Smooth muscle cell (in vitro differentiated cells): ENCODE measurements at regions not wholly inside any gene's neighbourhood (a gene's known extent, or its start where the extent isn't known, plus 50 kb on each side); places are given as distances from the start of the nearest gene placed in this dataset.

Source experiments
- DNase-seq: peaks from one replicate; lab custom pipeline; 2025; ENCODE audit not compliant: unreplicated experiment; lab: John Stamatoyannopoulos, UW
- H2AFZ ChIP-seq: fragments of 200-600 bp; sonication (generic); 2 replicates; pipeline ENCODE4 v1.6.0; 2016; ENCODE audit warnings: antibody characterized with exemption, low read depth, mild to moderate bottlenecking
- H3F3A ChIP-seq: fragments of 200-600 bp; sonication (generic); 2 replicates; pipeline ENCODE4 v1.6.0; 2017; ENCODE audit warnings: antibody characterized with exemption, low read depth
- H3K27ac ChIP-seq: fragments of 200-600 bp; sonication (generic); 2 replicates; pipeline ENCODE4 v1.5.1; 2016; ENCODE audit warnings: low read depth, mild to moderate bottlenecking
- H3K27me3 ChIP-seq: fragments of 200-600 bp; sonication (generic); 2 replicates; pipeline ENCODE4 v1.6.1; 2016; ENCODE audit warnings: low read depth, mild to moderate bottlenecking
- H3K36me3 ChIP-seq: fragments of 200-600 bp; sonication (generic); 2 replicates; pipeline ENCODE4 v1.5.1; 2016; ENCODE audit warnings: low read depth
- H3K4me1 ChIP-seq: fragments of 200-600 bp; sonication (generic); 2 replicates; pipeline ENCODE4 v1.5.1; 2016; ENCODE audit warnings: low read depth
- H3K4me2 ChIP-seq: fragments of 200-600 bp; sonication (generic); 2 replicates; pipeline ENCODE4 v1.6.0; 2016; ENCODE audit warnings: mild to moderate bottlenecking
- H3K4me3 ChIP-seq: fragments of 200-600 bp; sonication (generic); 2 replicates; pipeline ENCODE4 v1.5.1; 2016; ENCODE audit warnings: mild to moderate bottlenecking
- H3K79me2 ChIP-seq: fragments of 200-600 bp; sonication (generic); 2 replicates; pipeline ENCODE4 v1.6.0; 2016; ENCODE audit warnings: low read depth, mild to moderate bottlenecking
- H3K9ac ChIP-seq: fragments of 200-600 bp; sonication (generic); 2 replicates; pipeline ENCODE4 v1.6.0; 2016; ENCODE audit warnings: low read depth
- H3K9me3 ChIP-seq: fragments of 200-600 bp; sonication (generic); replicated peaks from 2 replicates; pipeline ENCODE4 v1.5.1; 2016; ENCODE audit warnings: low read depth
- H4K20me1 ChIP-seq: fragments of 200-600 bp; sonication (generic); 2 replicates; pipeline ENCODE4 v1.6.0; 2016; ENCODE audit warnings: low read depth
- WGBS: methylation state at CpG from one replicate; pipeline ENCODE4 v1.1.7; 2016; ENCODE audit warnings: low lambda C conversion rate; 5-methylcytosine and 5-hydroxymethylcytosine counted together
- TF ChIP-seq, protein P1 (sequence below): fragments of 200-600 bp; sonication (generic); IDR thresholded peaks from 2 replicates; pipeline ENCODE4 v1.5.1; 2017; ENCODE audit warnings: borderline replicate concordance, mild to moderate bottlenecking, antibody characterized with exemption; ENCODE audit not compliant: insufficient read depth, poor library complexity, severe bottlenecking

DNA sequence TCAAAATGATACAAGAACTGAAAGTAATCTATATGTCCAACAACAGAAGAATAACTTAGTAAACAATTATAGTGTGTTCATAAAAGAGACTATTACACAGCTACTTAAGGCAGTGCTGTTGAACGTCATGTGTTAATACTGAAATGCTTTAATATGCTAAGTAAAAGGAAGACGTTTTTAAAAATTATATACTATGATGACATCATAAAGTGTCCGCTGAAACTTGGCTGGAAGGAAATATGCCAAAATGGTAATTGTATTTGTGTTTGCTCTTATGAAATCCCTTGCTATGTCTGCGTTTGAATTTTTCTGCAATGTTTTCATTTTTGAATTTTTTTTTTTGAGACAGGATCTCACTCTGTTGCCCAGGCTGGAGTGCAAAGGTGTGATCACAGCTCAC is 679.3 kb downstream of the DHX35 start:
- no peaks in the 10 kb centered on the region for H3K36me3 ChIP-seq
- no peak for DNase-seq
- no peaks in the 10 kb centered on the region for H3K79me2 ChIP-seq
- no peaks in the 10 kb centered on the region for H3K9me3 ChIP-seq
- H3K27ac ChIP-seq = no peak overlapping the region
- H3K9ac ChIP-seq = no peak overlapping the region
- 93% methylated on average over 4 of the region's 4 CpGs for WGBS
- no peaks in the 10 kb centered on the region for H3K27me3 ChIP-seq
- H3K4me2 ChIP-seq = no peak overlapping the region
- H3K4me3 ChIP-seq = no peak overlapping the region
- H4K20me1 ChIP-seq = no peaks in the 10 kb centered on the region
- H3F3A ChIP-seq = no peaks in the 10 kb centered on the region
- TF ChIP-seq, protein P1, sequence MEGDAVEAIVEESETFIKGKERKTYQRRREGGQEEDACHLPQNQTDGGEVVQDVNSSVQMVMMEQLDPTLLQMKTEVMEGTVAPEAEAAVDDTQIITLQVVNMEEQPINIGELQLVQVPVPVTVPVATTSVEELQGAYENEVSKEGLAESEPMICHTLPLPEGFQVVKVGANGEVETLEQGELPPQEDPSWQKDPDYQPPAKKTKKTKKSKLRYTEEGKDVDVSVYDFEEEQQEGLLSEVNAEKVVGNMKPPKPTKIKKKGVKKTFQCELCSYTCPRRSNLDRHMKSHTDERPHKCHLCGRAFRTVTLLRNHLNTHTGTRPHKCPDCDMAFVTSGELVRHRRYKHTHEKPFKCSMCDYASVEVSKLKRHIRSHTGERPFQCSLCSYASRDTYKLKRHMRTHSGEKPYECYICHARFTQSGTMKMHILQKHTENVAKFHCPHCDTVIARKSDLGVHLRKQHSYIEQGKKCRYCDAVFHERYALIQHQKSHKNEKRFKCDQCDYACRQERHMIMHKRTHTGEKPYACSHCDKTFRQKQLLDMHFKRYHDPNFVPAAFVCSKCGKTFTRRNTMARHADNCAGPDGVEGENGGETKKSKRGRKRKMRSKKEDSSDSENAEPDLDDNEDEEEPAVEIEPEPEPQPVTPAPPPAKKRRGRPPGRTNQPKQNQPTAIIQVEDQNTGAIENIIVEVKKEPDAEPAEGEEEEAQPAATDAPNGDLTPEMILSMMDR = no peak
- no peak overlapping the region for H2AFZ ChIP-seq
- peaks cover 12% of the 10 kb centered on the region for H3K4me1 ChIP-seq

DNA sequence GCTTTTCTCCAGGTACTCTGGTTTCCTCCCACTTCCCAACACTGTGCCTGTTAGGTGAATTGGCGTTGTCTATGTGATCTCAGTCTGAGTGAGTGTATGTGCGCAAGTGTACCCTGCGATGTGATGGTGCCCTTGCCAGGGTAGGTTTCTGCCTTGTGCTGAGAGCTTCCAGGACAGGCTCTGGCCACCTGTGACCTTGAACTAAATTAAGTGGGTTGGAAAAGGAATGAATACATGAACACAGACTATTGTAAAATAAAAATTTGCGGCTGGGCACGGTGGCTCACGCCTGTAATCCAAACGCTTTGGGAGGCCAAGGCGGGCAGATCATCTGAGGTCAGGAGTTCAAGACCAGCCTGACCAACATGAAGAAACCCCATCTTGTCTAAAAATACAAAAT is 678.0 kb downstream of the DHX35 start:
- Histone ChIP-seq H3K36me3 (no peaks in the 10 kb centered on the region), H3K27ac (no peak overlapping the region), H3K79me2 (no peaks in the 10 kb centered on the region), H3K4me2 (no peak overlapping the region), H3F3A (no peaks in the 10 kb centered on the region), H4K20me1 (no peaks in the 10 kb centered on the region), H3K4me1 (peaks cover 6% of the 10 kb centered on the region), H3K9ac (no peak overlapping the region), H3K27me3 (no peaks in the 10 kb centered on the region), H3K4me3 (no peak overlapping the region), H3K9me3 (no peaks in the 10 kb centered on the region), H2AFZ (no peak overlapping the region)
- TF ChIP-seq, protein P1 = no peak
- no peak for DNase-seq
- 98% methylated on average over 8 of the region's 8 CpGs for WGBS

DNA sequence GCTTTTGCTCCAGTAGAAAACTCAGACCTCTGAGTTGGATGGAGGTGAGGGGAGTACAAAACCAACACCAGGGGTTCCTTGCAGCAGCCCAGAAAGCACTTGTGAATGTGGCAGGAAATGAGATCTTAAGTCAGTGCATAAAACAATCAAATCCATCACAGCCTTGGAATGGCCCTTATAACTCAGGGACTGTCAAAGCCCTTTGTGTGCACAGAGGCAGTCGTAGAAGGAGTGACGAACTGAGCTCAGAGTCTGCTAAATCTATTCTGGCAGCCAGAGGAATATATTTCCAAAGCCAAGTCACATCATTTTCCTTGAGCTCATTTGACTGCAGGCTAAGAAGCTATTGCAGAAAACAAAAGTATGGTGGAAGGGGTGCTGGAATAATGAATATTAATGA is 676.6 kb downstream of the DHX35 start:
- H3F3A ChIP-seq = no peaks in the 10 kb centered on the region
- no peak overlapping the region for H3K4me2 ChIP-seq
- H3K27ac ChIP-seq = no peak overlapping the region
- H3K9ac ChIP-seq = no peak overlapping the region
- DNase-seq = no peak
- no peaks in the 10 kb centered on the region for H3K79me2 ChIP-seq
- no peaks in the 10 kb centered on the region for H3K9me3 ChIP-seq
- no peak overlapping the region for H2AFZ ChIP-seq
- H4K20me1 ChIP-seq = no peaks in the 10 kb centered on the region
- TF ChIP-seq, protein P1 = no peak
- no peaks in the 10 kb centered on the region for H3K27me3 ChIP-seq
- H3K36me3 ChIP-seq = no peaks in the 10 kb centered on the region
- H3K4me1 ChIP-seq = peaks cover 4% of the 10 kb centered on the region
- no peak overlapping the region for H3K4me3 ChIP-seq
- WGBS = 57% methylated on average over 2 of the region's 2 CpGs

DNA sequence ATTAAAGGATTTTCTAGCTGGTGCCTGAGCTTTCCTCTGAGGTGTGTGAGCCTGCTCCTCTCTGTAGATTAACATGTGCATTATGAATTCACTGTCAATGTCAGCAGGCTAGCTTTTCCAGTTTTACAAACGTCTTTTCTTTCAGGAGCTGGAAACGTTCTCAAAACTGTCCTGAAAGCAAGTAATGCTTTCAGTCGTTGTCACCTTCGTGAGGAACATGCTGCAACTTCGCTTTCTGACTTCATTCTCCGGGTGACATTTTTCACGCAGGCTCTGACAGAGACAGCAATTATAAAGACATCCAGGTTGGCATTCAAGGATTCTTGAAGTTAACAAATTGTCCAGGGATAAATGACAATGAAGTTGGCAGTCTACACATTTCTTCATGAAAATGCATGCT is 671.5 kb downstream of the DHX35 start:
- no peak overlapping the region for H3K4me3 ChIP-seq
- no peak overlapping the region for H2AFZ ChIP-seq
- H3K36me3 ChIP-seq = no peaks in the 10 kb centered on the region
- no peaks in the 10 kb centered on the region for H3K4me1 ChIP-seq
- no peaks in the 10 kb centered on the region for H3F3A ChIP-seq
- DNase-seq = no peak
- 76% methylated on average over 7 of the region's 7 CpGs for WGBS
- no peaks in the 10 kb centered on the region for H3K79me2 ChIP-seq
- TF ChIP-seq, protein P1 = no peak
- no peaks in the 10 kb centered on the region for H3K27me3 ChIP-seq
- H3K9ac ChIP-seq = no peak overlapping the region
- H3K4me2 ChIP-seq = no peak overlapping the region
- no peaks in the 10 kb centered on the region for H4K20me1 ChIP-seq
- H3K9me3 ChIP-seq = no peaks in the 10 kb centered on the region
- H3K27ac ChIP-seq = no peak overlapping the region
